HG02973 (cell line): ENCODE measurements at regions not wholly inside any gene's neighbourhood (a gene's known extent, or its start where the extent isn't known, plus 50 kb on each side); places are given as distances from the start of the nearest gene placed in this dataset.

Experiments
- ATAC-seq: cut with Tn5 transposase; IDR thresholded peaks from one replicate; pipeline ENCODE4 v1.9.1; 2021; ENCODE audit warnings: moderate library complexity; ENCODE audit not compliant: unreplicated experiment

DNA sequence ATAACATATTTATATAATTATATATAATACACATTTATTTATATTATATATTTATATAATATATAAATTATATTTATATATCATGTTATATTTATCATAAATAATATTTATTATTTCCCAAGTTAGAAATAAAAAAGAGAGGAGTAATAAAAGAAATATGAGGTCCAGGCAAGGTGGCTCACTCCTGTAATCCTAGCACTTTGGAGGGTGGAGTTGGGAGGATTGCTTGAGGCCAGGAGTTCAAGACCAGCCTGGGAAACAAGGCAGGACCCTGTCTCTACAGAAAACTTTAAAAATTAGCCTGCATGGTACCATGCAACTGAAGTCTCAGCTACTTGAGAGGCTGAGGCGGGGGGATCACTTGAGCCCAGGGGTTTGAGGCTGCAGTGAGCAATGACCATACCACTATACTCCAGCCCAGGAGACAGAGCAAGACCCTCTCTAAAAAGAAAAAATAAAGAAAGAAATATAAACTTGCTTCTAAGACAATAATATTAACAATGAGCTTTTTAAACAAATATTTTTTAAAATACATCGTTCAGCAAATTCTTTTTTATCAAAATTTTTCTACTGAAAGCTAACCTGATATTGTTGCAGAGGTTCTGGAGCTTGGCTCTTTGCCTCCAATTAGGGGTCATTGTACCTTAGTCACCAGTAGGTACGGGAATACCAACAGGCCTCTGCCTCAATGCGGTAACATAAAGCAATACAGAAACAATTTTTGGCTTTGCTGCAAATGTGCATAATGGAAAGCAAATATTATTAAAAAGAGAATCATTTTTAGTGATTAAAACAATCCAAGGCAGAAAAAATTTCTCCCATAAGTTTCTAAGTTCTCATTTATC lies 290.0 kb downstream of the SETD4 start:
- no peak for ATAC-seq

DNA sequence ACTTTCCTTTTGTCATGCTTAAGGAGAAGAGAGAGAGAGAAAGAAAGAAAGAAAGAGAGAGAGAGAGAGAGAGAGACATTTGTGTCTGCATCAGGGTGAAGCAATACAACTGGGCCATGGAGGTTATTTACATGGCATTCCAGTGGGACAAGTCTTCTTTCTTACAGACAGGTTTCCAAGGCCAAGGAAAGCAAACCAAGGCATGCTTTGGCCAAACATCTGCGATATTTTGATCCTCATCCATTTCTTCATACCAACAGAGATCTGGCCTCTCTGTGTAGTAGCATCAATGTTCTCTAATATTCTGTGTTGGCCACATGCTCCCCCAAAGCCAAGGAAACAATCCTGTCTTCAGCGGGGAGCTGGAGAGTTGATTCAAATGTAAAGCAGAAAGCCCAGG lies 292.1 kb downstream of the SETD4 start:
- ATAC-seq: no peak

DNA sequence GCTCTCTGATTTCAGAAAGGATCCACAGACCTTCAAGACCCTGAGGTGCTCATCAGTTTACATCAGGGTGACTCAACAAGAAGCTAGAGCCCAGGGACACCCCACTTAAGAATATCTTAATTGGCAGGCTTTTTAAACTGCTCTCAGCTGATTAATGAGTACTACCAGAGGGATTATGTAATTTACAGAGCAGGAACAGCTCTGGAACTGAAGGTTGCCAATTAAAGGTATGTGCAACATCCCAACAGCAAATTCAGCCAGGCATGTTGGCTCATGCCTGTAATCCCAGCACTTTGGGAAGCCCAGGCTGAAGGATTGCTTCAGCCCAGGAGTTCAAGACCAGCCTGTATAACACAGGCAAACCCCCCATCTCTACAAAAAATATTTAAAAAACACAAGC lies 295.7 kb downstream of the SETD4 start:
- ATAC-seq: no peak

DNA sequence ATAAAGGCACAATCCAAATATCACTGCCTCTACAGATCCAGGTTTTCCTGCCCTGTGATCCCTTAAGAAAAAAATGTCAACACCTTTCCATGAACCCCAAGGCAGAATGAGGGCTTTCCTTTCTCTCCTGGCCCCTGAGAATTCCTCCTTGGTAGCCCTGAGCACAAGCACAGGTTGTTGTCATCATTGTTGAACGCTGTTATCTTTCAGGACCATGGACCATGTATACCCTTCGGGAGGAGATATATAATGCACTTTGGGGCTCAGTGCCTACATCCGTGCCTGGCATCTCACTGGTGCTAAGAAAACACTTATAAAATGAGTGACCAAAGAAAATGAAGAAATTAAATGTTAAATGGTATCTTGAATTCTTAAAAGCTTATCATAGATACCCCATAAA lies 296.2 kb downstream of the SETD4 start:
- no peak for ATAC-seq

DNA sequence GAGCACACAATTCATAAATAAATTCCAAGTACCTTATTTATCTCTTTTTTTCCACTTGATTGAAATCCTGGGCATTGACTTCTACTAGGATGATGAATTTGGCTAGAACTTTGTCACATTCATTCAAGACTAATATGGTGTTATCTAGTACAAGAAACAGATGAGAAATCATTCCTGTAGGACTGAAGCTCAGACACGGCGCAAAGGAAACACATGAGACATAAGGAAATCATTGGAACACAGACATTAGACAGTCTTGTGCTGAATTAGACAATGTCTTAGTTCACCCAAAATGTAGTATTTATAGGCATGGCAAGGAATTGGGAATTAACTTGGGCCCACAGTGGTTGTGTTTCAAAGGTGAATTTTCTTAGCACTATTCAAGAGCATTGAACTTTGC lies 305.7 kb downstream of the SETD4 start:
- no peak for ATAC-seq

DNA sequence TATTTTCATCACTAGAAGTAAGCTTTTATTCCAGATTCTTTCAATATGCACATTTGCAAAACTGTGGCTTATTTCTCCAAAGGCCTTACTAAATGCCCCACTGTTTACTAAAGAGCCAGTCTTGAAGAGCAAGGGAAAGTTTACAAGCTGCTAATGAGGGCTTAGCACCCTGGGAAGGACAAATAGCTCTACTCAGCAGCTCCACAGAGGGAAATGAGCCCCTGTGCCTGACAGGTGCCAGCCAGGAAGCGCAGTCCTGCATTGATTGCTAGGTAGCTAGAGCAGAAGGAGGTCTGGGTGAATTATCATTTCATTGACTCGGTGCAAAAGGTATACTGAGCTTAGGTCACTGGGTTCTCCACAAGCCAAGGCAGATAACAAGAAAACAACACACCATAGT lies 307.0 kb downstream of the SETD4 start:
- ATAC-seq: no peak

DNA sequence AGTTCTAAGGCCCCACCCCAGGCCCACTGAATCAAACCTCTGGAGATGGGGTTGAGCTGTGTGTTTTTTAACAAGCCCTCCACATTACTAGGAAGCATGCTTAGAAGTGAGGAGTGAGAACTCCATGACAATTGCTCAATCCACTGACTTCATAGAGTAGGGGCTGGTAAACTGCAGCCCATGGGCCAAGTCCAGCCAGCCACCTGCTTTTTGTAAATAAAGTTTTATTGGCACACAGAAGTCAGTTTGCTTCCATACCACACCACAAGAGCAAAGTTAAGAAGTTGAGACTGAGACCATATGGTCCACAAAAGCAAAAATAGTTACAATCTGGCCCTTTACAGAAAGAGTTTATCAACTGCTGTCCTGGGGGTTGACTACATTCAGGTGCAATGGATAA lies 309.2 kb downstream of the SETD4 start:
- no peak for ATAC-seq

DNA sequence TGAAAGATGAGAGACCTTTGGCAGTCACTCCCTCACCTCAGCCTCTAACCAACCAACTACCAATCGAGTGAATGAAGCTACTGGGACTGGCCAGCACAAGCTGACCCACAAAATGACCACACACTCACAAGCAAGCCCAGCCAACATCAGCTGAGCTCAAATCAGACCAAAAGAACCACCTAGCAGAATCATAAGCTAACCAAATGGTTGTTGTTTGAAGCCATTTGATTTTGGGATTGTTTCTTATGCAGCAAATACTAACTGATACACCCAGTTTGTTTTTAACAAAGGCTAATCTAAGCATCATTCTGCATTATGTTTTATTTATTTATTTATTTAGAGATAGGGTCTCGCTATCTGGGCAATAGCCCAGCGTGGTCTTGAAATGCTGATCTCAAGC lies 310.4 kb downstream of the SETD4 start:
- no peak for ATAC-seq

DNA sequence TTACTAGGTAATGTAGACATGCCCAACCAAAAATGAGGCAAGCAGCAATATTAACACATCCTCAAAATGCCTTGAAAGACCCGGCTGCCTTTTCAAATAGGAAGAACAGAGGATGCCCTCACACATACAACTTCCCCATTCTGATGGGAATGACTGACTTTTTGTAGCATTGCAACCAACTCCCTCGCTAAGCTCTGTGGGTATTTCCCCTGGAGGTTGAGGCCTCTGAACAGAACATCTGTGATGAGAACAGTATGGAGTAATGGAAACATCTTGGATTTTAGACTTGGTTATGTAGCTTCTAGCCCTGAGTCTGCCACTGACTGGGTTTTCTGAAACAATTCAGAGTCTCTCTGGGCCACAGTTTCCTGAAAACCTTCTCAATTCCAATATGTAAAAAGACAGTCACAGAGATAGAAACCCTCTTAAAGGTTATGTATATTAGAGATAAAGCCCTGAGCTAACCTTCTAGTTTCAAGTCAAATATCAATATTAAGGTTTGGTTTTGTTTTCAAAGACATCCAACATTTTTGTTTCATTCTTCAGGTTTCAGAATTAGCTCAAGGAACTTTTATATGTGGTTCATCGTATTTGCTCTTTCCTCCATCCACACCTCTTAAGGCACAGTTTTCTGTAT lies 311.5 kb downstream of the SETD4 start:
- no peak for ATAC-seq

DNA sequence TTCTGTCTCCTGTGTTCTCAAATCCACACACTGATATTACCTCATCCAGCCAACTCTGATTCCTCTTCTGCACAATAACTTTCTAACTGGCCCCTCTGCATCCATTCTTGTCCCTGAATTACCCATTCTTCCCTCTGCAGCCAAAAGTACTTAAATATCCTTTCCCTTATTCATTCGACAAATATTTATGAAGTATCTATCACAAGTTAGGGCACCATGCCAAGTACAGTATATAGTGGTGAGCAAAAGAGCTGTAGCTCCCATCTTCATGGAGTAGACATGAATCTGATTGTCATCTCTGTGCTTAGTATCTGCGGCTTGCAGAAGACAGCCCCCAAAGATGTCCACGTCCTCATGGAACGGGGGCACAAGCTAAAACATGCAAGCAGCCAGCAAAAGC lies 316.8 kb downstream of the SETD4 start:
- ATAC-seq: no peak

DNA sequence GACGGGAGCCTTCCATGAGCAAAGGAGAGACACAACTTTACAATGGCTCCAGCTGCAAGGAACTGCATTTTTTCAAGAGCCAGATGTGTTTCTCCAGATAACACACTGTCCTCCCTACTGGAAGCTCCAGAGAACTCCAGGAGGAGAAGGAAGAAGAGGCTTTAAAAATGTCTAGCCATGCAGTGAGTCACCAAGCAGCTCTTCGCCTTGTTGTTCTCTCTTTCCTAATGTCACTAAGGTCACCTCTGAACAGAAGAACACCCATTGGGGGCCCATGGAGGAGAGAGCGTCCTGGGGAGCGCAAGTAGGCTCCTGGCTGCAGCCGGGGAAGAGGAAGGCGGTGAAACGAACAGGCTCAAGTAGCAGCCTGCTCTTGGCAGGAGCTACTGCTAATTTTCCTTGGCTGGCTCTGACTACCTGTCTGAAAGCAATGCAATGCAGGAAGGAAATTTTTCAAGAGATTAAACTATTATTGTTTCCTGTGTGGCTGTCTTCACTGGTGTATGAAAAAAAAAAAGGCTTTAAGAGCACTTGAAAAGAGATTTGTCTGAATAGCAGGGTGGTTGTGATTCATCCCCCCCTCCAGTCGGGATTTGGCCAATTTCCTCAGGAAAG lies 321.9 kb downstream of the SETD4 start:
- no peak for ATAC-seq

DNA sequence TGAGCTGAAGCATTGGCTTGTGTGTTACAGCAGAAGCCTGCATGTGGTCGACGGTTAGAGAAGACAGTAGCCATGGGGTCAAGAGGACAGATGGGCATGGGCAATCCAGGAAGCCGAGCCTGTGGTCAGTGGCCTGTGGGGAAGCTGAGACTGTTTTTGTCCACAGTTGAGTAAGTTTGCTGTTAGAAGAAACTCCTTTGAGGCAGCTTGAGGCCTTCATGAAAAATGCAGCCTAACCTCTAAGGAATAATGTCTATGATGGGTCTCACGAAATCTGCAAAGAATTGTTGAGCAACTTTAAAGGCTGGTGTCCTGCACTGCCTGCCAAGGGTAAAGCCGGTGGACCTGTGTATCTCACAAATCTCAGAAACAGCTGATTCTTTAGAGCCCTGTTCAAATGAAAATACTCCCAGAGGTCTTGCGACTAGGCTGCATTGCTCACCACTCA lies 322.4 kb downstream of the SETD4 start:
- no peak for ATAC-seq

DNA sequence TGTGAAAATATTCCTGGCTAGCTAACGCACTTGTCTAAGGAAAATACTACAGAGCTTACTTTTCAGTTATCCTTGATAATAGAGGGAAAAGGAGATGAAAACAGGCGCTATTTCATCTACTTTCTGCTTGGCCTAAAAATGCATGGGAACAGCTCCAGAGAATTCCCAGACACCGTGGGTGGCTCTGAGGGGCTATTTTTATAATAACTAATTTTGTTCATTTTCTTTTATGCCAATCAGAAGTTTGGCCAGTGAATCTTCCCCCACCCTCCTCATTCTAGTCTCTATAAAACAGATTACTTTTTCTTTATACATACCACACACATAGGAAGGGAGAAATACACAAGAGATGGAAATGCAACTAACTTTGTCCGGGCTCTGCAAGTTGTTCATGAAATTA lies 322.9 kb downstream of the SETD4 start:
- no peak for ATAC-seq

DNA sequence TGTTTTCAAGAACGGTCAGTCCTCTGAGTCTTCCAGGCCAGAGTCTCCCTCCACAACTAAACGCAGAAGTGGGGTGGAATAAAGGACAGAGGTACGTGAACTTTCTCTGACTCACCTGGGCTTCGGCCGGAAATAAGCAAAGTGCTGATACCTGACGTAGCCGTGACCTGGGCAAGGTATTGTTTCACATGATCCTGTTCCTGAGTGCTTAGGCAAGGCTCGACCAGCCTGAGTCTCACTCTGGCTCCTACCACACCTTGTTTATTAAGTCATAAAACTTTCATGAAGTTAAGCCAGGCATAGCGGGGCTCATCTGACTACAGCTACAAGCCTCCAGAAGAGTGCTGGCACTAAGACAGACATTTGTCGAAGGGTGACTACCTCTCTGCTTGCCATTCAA lies 327.5 kb downstream of the SETD4 start:
- ATAC-seq: no peak

DNA sequence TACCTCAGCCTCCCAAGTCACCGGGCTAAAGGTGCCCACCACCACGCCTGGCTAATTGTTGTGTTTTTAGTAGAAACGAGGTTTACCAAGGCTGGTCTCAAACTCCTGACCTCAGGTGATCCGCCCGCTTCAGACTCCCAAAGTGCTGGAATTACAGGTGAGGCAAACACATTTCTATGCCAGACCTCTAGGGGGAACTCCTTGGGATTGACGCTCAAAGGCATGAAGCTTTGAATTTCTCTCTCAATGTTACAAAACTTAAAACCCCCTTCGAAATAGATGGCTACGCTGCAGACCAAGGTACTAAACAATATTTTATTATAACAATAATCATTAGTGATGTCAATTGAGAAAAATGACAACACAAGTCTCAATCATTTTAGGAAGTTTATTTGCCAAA lies 330.0 kb downstream of the SETD4 start:
- ATAC-seq: no peak

DNA sequence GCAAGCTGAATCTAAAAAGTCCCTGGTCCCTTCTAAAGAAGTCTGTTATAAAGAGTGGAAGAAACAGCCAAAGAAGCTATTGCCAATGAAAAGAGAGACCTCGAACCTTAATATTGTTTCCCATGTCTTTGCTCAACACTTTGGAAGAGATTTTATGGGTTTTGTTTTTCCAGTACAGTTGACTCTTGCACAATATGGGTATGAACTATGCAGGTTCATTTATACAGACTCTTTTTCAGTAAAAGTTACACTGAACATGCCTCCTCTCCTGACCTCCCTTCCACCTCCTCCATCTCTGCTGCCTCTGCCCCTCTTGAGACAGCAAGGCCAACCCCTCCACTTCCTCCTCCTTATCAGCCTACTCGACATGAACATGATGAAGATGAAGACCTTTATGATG lies 332.5 kb downstream of the SETD4 start:
- no peak for ATAC-seq

DNA sequence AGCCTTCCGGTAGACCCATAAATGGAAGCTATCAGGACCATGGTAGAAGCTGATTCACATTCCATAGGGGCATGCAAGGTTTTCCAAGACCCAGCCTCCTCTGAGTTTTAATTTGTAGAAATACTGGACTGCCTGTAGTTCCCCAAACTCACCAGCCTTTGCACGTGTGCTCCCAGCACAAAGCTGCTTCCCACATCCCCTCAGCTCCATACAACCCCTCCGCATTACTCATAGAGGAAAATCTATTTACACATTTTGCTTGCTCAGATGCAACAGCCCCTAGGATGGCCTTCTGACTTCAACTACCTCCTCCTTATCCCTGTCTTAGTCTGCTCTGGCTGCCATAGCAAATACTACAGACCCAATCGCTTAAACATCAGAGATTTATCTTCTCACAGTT lies 336.2 kb downstream of the SETD4 start:
- ATAC-seq: no peak

DNA sequence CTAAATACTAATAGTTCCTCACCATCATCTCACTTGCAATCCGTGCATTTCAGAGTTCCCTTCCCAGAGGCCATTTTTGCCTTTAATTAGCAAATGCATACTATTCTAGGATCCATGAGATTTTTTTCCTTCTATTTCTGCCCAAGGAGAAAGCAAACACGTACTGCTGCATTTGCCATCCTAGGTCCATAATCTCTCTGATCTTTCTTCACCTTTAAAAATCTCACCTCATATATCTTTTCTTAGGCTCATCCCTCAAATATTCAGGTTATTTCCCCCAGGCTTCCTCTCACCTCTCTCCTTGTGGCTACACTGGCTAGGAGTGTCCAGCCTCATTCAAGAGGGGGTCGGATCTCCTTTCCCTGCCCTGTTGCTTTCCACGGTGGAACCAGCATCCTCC lies 338.6 kb downstream of the SETD4 start:
- ATAC-seq: no peak

DNA sequence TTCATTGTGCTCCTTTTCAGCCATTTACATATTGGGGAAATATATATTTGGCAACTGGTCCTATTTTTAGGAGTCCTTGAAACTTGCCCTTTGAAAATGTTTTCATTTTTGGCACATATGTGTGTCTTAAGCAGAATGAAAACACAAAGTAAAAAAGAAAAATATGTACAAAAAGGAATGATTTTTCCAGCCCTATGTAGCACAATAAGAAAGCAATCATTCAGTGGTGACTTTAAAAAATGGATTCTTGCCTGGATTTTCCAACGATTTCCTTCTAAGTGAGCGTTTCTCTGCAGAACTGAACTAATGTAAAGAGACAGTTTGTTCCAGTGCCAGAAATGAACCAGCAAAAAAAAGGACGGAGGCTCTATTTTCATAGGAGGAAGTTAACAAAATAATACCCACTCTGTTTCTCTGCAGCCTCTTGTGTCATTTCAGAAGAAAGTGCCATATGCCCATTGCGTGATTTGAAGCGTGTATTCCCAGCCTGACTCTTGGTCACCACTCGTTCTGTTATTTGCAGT lies 340.1 kb downstream of the SETD4 start:
- no peak for ATAC-seq

DNA sequence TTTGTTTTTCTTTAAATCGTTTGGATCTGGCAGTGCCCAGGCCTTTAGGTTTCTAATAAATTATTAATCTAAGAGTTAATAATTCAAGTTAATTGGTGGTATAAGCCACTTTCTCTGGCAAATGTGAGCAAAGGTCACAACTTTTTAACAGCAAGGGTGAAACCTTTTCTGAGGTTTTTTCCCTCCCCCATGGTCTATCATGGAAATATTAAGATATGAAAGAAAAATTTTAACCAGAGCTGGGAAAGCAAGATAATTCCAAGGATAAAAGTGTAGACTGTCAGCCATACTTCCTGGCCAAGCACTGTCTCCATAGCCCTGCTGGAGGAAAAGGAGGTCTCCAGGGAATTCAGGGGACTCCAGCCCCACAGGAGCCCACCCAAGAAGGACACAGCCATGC lies 341.2 kb downstream of the SETD4 start:
- ATAC-seq: no peak

DNA sequence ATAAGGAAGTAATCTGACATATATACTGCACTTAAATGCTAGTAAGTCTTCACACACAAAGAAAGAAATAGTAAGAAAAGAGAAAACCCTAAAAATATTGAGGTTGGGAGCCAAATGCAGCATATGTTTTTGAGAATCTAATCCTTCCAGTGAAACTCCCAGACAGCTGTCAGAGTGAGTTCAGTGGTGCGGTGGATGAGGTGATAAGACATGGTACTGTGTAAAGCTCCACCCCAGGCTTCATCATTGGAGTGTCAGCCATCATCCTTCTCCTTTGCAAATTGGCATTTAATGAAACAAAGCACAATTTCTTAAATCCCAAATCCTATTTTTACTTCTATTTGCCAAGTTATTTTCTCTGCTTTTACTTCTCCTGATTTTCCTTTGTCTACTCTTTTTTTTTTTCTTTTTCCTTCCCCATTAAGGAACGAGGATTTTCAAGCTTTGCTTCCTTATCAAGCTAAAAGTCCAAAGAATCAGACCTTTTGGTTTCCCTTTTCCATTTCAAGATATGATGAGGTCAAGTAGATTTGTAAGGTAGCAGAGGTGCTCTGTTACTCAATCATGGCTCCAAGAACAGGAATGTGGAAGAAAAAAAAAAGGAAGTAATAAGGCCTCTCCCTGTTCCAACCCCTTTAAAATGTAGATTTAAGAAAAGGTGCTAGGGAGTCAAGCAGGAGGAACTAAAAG lies 343.3 kb downstream of the SETD4 start:
- no peak for ATAC-seq
